Stimulated activated CD4-positive, alpha-beta T cell treated with anti-CD3 and anti-CD28 coated beads, TNF-alpha, amount 100 ng/mL, for 4 hours (primary cell): ENCODE measurements at regions not wholly inside any gene's neighbourhood (a gene's known extent, or its start where the extent isn't known, plus 50 kb on each side); places are given as distances from the start of the nearest gene placed in this dataset.
"Not testable (repeated sequence)": the region's sequence is repeated elsewhere in the genome, so short reads cannot be mapped to it uniquely, and the experiment has no call there.

Experiments
- DNase-seq, 3 experiments: peaks; one replicate each; pipeline ENCODE4 v3.0.0-alpha.2; 2020; ENCODE audit warnings: low read depth in 3 of 3

DNA sequence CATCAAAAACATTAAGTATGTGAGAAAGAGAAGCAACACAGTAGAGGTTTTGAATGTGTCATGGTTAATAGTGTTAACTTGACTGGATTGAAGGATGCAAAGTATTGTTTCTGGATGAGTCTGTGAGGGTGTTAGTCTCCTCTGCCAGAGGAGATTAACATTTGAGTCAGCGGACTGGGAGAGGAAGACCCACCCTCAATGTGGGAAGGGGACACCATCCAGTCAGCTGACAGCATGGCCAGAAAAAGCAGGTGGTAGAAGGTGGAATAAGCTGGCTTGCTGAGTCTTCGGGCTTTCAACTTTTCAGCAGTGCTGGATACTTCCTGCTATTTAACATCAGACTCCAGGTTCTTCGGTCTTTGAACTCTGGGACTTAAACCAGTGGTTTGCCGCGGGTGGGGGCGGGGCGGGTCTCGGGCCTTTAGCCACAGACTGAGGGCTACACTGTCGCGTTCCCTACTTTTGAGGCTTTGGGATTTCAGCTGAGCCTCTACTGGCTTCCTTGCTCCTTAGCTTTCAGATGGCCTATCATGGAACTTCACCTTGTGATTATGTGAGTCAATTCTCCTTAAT lies 309.9 kb upstream of the ST8SIA4 start:
- DNase-seq = no peak

DNA sequence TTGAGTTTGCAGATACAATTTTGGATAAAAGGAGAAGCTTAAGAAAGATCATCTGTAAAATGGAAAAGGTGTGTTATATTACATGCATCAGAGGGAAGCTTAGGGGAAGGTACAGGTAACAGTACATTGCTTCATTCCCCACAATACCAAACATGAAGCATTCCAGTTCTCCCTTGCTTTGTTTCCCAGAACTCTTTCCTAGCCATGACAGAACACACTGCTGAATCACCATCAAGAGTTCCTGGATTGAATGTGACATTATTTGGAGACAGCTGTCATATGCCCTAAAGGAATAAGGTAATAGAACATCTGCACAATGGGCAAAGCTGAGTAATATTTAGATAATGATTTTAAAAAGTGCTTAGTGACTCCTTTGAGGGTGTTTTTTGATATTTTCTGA lies 303.5 kb upstream of the ST8SIA4 start:
- DNase-seq = no peak

DNA sequence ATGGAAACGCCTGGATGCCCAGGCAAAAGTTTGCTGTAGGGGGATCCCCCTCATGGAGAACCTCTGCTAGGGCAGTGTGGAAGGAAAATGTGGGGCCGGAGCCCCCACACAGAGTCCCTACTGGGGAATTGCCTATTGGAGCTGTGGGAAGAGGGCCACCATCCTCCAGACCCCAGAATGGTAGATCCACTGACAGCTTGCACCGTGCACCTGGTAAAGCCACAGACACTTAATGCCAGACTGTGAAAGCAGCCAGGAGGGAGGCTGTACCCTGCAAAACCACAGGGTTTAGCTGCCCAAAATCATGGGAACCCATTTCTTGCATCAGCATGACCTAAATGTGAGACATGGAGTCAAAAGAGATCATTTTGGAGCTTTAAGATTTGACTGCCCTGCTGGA lies 302.0 kb upstream of the ST8SIA4 start:
- not testable (repeated sequence) for DNase-seq

DNA sequence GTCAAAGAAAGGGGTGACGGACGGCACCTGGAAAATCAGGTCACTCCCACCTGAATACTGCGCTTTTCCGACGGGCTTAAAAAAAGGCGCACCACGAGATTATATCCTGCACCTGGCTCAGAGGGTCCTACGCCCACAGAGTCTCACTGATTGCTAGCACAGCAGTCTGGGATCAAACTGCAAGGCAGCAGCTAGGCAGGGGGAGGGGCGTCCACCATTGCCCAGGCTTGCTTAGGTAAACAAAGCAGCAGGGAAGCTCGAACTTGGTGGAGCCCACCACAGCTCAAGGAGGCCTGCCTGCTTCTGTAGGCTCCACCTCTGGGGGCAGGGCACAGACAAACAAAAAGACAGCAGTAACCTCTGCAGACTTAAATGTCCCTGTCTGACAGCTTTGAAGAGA lies 277.3 kb upstream of the ST8SIA4 start:
- DNase-seq = not testable (repeated sequence)

DNA sequence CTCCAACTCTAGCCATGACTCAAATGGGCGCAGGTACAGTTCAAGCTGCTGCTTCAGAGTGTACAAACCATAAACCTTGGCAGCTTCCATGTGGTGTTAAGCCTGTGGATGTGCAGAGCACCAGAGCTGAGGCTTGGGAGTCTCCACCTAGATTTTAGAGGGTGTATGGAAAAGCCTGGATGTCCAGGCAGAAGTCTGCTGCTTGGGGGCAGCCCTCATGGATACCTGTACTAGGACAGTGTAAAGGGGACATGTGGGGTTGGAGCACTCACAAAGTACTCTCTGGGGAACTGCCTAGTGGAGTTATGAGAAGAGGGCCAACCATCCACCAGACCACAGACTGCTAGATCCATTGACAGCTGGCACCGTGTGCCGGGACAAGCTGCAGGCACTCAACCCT lies 273.5 kb upstream of the ST8SIA4 start:
- no peak for DNase-seq

DNA sequence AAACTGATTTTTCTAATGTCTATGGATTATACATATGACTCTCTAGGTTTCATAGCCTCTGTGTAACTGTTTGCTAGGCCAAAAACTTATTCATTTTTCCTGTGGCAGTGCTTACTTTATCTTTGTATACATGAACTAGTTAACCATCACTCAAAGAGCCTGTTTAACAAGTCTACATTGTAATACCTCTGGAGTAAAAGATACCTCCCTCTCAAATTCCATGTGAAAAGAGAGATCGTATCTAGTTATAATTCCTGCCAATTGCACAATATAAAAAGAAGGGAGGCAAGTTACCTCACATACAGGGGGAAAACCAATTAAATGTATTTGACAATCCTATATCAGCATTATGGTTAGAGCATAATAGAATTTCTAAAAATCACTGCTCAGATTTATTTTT lies 271.9 kb upstream of the ST8SIA4 start:
- no peak for DNase-seq

DNA sequence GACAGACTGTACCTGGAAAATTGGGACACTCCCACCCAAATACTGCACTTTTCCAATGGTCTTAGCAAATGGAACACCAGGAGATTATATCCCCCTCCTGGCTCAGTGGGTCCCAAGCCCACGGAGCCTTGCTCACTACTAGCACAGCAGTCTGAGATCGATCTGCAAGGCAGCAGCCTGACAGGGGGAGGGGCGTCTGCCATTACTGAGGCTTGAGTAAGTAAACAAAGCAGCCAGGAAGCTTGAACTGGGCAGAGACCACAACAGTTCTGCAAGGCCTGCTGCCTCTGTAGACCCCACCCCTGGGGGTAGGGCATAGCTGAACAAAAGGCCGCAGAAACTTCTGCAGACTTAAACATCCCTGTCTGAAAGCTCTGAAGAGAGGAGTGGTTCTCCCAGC lies 260.0 kb upstream of the ST8SIA4 start:
- no peak for DNase-seq

DNA sequence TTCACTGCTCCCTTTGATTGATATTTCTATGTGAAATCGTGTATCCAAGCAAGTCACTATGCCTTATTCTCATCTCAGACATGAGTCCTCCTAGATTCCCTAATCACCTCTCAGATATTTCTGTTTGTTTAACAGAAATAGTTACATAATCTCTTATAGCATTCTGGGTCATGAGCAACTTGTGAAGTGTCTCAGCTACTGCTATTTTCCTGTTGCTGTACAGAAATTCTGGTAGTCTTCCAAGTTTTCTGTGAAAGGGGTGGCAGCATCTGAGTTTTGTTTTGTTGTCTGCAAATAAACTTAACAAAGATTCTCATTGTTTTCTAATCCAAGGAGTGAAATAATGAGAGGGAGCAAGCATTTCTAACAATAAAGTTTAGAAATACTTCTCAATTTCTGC lies 256.9 kb upstream of the ST8SIA4 start:
- DNase-seq = no peak

DNA sequence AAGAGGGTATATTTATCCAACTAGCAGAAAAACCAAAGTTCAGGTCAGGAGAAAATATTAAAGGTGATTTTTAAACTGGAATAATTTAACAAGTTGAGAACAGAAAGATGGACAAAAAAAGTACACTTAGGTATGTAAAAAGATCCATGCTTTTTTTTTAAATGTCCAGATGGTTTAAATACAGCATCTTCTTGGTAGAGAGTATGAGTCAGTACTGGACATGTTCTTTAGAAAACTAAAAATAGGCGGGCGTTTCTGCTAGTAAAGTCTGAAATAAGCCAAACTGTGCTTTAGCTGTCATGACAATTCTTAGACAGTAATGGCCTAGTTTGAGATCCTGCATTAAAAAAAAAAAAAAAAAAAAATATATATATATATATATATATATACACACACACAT lies 255.9 kb upstream of the ST8SIA4 start:
- DNase-seq = no peak

DNA sequence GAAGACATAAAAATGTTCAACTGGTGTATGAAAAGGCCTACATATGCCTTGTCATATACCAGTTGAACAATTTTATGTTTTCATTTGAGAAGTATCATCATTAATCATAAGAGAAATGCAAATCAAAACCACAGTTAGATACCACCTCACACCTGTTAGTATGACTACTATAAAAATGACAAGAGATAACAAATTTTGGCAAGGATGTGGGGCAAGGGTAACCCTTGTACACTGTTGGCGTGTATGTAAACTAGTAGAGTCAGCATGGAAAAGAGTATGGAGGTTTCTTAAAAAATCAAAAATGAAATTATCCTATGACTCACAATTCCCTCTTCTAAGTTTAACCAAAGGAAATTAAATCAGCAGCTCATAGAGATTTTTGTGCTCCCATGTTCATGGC lies 250.4 kb upstream of the ST8SIA4 start:
- DNase-seq = no peak

DNA sequence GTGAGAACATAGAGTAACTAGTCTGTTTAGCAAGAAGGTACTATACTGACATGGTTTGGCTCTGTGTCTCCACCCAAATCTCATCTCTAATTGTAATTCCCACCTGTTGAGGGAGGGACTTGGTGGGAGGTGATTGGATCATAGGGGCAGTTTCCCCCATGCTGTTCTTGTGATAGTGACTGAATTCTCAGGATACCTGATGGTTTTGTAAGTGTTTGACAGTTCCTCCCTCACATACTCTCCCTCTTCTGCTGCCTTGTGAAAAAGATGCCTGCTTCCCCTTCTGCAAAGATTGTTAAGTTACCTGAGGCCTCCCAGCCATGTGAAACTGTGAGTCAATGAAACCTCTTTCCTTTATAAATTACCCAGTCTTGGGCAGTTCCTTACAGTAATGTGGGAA lies 240.4 kb upstream of the ST8SIA4 start:
- no peak for DNase-seq

DNA sequence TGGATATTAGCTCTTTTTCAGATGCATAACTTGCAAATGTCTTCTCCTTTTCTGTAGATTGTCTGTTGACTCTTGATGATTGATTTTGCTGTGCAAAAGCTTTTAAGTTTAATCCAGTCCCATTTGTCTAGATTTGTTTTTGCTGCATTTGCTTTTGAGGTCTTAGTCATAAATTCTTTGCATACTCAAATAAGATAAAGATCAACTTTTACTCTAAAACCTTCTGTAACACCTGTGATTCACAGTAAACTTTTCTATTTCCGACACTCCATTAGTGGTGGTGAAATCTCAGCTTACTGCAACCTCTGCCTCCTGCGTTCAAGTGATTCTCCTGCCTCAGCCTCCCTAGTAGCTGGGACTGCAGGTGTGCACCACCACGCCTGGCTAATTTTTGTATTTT lies 239.0 kb upstream of the ST8SIA4 start:
- DNase-seq = no peak

DNA sequence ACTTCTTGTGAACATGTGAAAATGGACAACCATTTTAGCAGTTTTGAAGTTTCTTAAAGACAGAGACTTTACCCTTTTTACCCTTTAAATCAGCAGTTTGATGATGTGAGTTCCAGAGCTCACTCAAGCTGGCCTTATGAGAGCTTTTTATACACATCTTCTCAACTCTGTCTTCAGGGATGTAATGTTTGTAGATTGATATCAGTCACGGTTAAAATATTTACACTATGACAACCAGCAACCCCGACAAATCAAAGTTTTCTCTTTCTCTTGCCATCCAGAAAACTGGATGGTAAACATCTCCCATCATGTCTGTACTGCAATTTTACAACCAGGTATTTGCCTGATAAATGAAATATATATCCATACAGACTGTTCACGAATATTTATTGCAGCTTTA lies 233.4 kb upstream of the ST8SIA4 start:
- no peak for DNase-seq

DNA sequence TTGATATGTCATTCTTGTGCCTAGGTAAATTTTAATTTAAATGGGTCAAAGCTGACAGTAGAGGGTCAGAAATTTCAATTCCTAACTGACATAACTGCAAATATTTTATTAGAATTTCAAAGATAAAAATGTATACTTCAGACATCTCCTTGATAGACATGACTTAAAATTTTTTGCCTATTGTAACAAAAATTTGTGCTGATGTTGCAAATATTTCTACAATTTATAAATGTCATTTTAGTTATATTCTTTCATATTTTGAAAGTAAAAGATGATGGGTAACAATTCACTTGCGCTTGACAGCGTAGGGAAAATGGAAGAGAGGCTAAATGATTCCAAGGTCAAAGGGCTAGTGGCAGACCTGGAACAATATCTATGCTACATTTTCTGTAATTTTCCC lies 220.3 kb upstream of the ST8SIA4 start:
- DNase-seq = no peak

DNA sequence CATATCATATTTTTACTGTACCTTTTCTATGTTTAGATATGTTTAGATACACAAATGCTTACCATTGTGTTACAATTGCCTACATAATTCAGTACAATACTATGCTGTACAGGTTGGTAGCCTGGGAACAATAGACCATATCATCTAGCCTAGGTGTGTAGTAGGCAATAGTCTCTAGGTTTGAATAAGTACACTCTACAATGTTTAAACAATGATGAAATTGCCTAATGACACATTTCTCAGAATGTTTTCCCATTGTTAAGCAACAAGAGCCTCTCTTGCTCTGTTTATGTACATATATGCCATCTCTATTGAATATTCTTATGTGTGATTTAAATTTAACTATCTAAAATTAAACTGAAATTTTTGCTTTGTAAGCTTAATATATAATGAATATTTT lies 209.6 kb upstream of the ST8SIA4 start:
- no peak for DNase-seq

DNA sequence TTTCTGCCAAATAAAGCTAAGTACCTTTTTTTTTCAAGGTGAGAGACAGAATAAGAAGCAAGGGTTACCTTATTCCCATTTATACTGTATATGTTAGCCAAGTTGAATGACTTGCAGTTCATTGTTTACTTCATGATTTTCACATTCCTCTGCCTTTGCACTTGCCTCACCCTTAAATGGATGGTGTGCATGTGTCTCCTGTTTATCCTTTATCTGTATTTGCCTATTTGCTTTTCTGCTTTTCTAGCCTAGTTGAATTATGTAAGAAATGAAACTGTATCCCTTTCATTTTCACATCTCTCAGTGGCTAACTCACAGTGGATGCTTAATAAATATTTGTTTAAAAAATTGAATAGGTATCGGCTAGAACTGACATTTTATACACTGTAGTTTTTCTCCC lies 200.8 kb upstream of the ST8SIA4 start:
- no peak for DNase-seq

DNA sequence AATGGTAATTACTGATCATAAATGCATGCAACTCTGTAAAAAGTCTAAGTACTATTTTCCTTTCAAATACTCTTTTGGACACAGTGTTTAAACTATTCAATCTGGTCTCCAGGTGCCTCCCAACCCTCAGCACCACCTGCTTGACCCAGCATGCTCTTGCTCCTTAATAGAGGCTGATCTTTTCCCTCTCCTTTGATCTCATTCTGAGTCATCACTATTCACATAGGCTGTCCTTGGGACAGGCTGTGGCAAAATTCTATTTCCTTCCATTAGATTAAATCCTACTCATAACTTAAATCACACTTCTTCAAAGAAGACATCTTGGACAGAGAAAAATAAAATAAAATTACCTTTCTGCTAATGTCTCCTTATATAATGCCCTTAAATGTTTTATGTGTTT lies 199.4 kb upstream of the ST8SIA4 start:
- DNase-seq = no peak

DNA sequence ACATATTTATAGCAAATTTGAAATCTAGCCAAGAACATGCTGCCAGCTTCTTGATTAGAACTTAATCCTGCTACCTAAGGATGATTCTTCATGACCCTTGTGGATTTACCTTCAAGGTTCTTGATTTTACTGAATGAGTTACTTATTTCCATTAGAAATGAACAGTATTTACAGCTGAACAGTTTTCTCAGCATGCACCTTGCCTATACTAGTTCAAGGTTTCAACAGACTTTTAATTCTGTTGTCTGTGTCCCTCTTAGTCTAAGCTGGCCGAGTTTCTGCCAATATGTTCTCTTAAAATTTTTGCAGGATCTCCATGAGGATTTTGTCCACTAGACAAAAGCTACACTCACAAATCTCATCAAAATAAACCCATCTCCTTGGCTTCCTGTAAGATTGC lies 188.8 kb upstream of the ST8SIA4 start:
- DNase-seq = no peak

DNA sequence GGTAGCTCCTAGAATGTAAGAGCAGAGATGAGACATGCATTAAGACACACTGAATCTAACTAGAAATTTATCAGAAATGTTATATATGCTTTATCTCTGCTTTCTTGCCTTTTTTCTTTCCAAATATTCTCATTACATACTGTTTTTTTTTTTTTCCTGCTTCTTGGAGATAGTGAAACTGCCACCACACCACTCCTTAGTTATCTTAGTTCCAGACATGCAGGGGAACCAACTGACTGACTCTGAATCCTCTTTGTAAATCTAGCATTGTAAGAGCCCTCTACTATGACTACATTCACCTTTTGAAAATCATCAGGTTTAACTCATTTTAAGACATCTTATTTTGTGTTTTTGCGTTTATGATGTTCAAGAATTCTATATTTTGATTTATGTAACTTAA lies 181.3 kb upstream of the ST8SIA4 start:
- no peak for DNase-seq

DNA sequence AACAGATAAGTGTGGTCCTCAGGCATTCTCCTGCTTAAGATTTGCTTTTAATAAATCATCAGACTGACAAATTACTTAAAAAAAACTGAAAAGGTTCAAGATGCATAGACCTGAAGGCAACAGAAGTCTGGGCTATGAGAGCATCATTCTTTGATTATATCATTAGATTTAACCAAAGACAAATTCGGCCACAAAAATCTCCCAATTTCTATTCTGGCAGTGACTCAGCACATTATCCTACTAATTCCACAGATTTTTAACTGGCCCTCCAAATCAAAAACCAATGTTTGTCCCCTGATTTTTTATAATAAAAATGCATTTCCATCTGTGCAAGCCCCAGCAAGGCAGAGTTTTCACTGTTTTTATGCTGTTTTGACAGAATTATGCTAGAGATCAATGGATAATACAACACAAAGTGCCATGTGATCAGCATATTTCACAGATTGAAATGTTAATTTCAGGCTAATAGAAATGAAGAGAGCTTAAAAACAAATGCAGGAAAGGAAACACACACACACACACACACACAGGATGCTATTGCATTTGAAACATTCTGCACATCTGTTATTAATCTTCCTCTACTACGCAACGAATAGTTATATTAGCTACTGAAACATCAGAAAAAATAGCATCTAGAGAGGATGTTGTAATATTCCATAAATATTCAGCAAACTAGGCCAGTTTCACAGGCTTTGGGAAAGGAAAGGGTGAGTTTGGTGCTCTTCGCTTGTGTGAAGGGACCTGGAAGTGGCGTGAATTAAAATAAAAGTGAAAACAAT lies 177.6 kb upstream of the ST8SIA4 start:
- DNase-seq = no peak

DNA sequence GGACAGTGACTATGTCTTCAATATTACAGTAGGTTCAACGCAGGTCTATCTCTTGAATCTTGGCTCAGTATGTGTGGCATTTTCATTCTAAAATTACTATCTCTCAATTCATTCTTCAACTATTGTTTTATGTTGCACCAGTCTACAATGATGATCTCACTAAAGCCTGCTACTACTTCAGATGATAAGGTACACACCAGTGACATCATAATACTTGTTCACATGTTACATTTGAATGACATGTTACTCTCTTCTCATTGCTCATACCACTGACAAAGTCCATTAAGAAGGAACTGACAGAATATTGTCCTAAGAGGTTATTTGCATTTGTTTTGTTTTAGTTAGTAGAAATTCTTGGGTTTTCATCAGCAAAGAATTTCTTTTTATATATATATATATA lies 165.2 kb upstream of the ST8SIA4 start:
- DNase-seq = no peak

DNA sequence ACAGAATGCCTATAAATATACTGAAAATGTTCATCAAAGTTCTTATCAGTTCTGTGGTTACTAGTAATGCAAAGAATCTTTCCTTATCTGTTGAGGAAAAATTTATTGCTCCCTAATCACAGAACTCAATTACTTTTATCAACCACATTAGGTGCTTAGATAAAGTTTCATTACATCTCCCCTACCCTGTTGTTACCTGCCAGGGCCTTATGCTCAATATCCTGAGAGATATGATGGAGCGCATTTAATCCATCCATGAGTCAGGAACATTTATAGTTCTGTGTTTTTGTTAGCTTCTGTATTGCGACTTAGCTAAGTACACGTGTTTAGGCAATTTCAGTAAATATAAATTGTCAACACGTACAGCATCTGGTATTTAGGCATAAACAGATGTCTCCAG lies 164.3 kb upstream of the ST8SIA4 start:
- DNase-seq = no peak

DNA sequence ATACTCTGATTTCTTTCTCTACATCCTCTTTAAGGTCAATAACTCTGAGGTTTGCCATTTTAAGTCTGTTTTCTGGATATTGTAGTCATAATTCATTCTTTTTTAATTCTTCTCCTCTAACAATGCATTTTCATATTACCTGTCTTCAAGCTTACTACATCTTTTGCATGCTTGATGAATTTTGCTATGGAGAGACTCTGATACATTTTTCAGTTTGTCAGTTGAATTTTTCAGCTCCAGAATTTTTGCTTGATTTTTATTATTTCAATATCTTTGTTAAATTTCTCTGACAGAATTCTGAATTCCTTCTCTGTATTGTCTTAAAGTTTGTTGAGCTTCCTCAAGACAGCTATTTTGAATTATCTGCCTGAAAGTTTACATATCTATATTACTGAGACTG lies 159.8 kb upstream of the ST8SIA4 start:
- no peak for DNase-seq

DNA sequence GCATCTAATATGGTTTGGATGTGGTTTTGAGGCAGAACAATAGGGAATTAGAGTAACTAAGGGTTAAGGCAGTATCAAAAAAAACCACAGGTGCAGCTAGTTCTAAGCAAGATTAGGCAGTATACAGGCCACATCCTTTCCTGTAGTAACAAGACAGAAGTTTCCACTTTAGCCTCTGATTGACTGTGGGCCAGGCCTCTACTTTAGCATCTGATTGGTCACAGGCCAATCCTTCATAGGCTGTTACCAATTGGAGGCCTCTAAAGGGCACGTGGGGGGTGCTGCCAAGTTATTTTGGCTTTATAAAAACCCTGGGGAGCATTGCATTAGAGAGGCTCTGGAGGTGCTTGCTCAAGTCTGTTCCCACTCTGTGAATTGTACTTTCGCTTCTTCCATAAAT lies 144.1 kb upstream of the ST8SIA4 start:
- DNase-seq = no peak
